Stimulated activated naive B cell treated with anti-CD40 and anti-IgM and Interleukin-4, amounts not matched to agents 10 μg/mL and 1 μg/mL and 100 μg/mL, for 72 hours (primary cell): ENCODE measurements at regions not wholly inside any gene's neighbourhood (a gene's known extent, or its start where the extent isn't known, plus 50 kb on each side); places are given as distances from the start of the nearest gene placed in this dataset.

Experiments used
- ATAC-seq, 2 donors: fragments of 150-1000 bp; cut with Tn5 transposase; replicated peaks; 2 replicates each; pipeline ENCODE4 v1.10.0; 2021; ENCODE audit warnings: moderate library complexity in 1 of 2
- DNase-seq: peaks from one replicate; pipeline ENCODE4 v3.0.0; 2021
- H3K27ac Mint-ChIP-seq: one replicate; pipeline ENCODE4 v1.8.0; 2022; ENCODE audit warnings: mild to moderate bottlenecking, mixed read lengths
- H3K27me3 Mint-ChIP-seq, 2 donors: one replicate each; pipeline ENCODE4 v1.8.0; 2022; ENCODE audit warnings: mixed read lengths in 2 of 2
- H3K36me3 Mint-ChIP-seq, 2 donors: one replicate each; pipeline ENCODE4 v1.8.0; 2022; ENCODE audit warnings: mixed read lengths in 2 of 2, mild to moderate bottlenecking in 1 of 2
- H3K4me1 Mint-ChIP-seq, 2 donors: one replicate each; pipeline ENCODE4 v1.8.0; 2022; ENCODE audit warnings: mixed read lengths in 2 of 2, mild to moderate bottlenecking in 1 of 2
- H3K4me3 Mint-ChIP-seq, 2 donors: one replicate each; pipeline ENCODE4 v1.8.0; 2022; ENCODE audit warnings: mild to moderate bottlenecking in 2 of 2, mixed read lengths in 2 of 2, moderate library complexity in 1 of 2
- H3K9me3 Mint-ChIP-seq, 2 donors: one replicate each; pipeline ENCODE4 v1.8.0; 2022; ENCODE audit warnings: mixed read lengths in 2 of 2, mild to moderate bottlenecking in 1 of 2

DNA sequence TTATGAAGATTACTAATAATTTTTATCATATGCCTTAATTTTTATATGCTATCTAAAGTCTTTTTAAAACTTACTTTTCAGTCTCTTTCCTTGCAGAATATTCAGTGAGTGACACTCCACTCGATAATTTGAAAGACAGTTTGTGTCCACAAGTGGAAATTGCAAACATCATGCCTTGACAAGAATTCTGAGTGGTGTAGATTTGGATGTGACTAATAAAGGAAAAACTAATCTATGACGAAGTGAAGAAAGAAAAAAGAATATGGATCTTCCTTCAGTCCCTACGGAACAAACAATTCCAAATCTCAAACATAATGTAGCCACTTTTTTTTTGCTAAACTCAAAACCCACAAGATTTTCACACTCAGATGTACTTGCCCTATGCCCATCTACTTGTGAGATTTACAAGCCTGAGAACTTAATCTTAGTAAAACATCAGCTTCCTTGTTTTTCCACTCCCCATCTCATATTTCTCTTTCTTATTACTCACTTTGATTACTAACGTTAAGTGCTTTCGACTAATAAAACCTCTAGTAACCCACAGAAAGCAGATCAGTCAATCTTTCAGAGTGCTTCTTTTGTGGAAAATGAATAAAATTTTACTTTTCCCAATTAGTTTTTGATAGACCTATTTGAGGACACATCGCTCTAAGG is 1155.8 kb downstream of the GRIK2 start:
- no peaks in the 10 kb centered on the region for H3K36me3 Mint-ChIP-seq
- DNase-seq (no peak), ATAC-seq (no peak)
- H3K27ac Mint-ChIP-seq: no peak overlapping the region
- H3K4me1 Mint-ChIP-seq: no peaks in the 10 kb centered on the region
- no peak overlapping the region for H3K4me3 Mint-ChIP-seq
- H3K27me3 Mint-ChIP-seq: no peaks in the 10 kb centered on the region
- H3K9me3 Mint-ChIP-seq: peaks cover 0 to 1% of the 10 kb centered on the region in 2 donors

DNA sequence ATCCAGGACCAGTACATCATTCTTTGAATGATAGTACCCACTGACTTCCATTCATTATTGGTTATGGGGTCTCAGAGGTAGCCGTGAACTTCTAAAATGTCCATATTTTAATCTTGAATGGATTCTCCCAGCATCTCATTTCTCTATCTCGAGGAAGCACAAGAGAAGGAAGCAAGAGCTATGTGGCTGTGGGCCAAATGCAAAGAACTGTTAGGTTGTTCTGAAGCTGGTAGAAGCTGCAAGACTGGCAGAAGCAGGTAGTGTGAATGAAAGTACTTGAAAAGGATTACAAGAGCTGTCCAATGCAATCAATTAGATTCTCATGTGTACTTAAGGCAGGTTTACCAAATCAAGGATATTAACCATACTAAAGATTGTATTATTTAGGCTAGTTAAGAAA is 1131.8 kb downstream of the GRIK2 start:
- no peaks in the 10 kb centered on the region for H3K36me3 Mint-ChIP-seq
- H3K4me3 Mint-ChIP-seq: no peak overlapping the region
- no peak overlapping the region for H3K27ac Mint-ChIP-seq
- no peaks in the 10 kb centered on the region for H3K9me3 Mint-ChIP-seq
- H3K27me3 Mint-ChIP-seq: no peaks in the 10 kb centered on the region
- ATAC-seq (no peak), DNase-seq (no peak)
- no peaks in the 10 kb centered on the region for H3K4me1 Mint-ChIP-seq

DNA sequence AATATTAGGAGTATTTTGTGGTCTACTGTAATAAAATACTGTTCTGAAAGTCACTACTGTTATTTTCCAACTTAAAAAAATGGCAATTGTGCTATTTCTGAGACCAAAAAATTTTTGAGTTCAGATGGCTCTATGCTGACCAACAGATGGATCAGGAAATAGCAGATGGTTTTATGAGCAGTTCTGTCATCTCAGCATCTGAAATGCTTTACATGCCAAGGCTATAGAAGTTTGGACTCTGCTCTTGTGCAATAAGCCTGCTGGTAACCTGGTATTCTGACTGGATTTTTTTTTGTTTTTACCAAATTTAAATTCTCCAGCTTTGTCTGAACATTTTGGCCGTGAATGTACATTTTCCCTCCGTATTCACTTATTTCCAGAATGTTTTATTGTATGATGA is 1127.5 kb downstream of the GRIK2 start:
- DNase-seq: no peak
- no peak for ATAC-seq
- Mint-ChIP-seq H3K4me1 (no peaks in the 10 kb centered on the region), H3K4me3 (no peak overlapping the region), H3K9me3 (no peaks in the 10 kb centered on the region), H3K36me3 (no peaks in the 10 kb centered on the region), H3K27me3 (no peaks in the 10 kb centered on the region), H3K27ac (no peak overlapping the region)

DNA sequence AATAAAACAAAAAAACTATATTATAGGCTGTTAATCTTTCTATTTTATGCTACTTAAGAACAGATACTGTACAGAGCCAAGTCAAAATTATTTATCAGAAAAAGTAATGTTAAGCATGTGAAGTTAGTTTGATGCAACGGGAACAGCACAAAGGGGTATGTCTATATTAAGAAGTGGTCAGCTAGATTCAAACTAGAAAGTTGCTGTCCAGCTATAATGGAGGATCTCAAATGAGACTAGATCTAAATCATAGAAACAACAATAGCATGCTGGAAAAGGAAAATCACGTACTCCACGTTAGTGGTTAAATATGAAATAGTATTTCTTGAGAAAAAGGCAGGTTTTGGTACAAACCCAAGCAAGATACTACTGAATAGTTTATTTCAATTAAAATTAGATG is 1124.0 kb downstream of the GRIK2 start:
- no peak overlapping the region for H3K4me3 Mint-ChIP-seq
- H3K27me3 Mint-ChIP-seq: no peaks in the 10 kb centered on the region
- H3K36me3 Mint-ChIP-seq: no peaks in the 10 kb centered on the region
- no peak for ATAC-seq
- H3K27ac Mint-ChIP-seq: no peak overlapping the region
- no peaks in the 10 kb centered on the region for H3K9me3 Mint-ChIP-seq
- no peak for DNase-seq
- H3K4me1 Mint-ChIP-seq: no peaks in the 10 kb centered on the region

DNA sequence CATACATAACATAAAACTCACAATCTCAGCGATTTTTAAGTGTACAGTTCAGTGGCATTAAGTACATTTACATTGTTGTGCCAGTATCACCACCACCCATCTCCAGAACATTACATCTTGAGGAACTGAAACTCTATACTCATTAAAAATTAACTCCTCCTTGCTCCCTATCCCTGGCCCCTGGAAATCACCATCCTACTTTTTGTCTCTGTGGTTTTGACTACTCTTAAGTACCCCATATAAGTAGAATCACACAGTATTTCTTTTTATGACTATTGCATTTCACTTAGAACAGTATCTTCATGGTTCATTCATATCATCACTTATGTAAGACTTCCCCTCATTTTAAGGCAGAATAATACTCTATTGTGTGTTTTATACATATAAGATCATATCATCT is 1108.1 kb downstream of the GRIK2 start:
- Mint-ChIP-seq H3K36me3 (no peaks in the 10 kb centered on the region), H3K4me3 (no peak overlapping the region), H3K9me3 (peaks cover 8 to 14% of the 10 kb centered on the region in 2 donors), H3K27me3 (no peaks in the 10 kb centered on the region), H3K4me1 (no peaks in the 10 kb centered on the region), H3K27ac (no peak overlapping the region)
- no peak for DNase-seq
- no peak for ATAC-seq

DNA sequence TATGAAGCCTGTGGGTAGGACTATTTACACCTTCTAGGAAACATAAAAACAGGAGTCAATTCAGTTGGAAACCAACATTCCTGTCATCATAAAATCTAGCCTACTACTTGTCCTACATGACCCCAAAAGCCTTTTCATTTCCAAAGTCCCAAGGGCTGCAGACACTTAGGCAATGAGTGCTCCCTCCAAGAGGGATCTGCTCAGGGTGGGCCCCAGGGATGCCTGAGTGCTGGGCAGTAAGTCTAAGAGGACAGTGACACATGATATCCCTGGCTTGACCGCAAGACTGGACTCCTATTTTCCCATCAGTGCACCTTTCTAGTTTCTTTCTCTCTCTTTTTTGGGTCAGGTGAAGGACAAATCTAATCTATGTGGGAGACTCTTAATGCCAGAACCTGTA is 1101.3 kb downstream of the GRIK2 start:
- no peaks in the 10 kb centered on the region for H3K4me1 Mint-ChIP-seq
- peaks cover 5 to 7% of the 10 kb centered on the region in 2 donors for H3K9me3 Mint-ChIP-seq
- no peaks in the 10 kb centered on the region for H3K36me3 Mint-ChIP-seq
- no peak overlapping the region for H3K4me3 Mint-ChIP-seq
- H3K27me3 Mint-ChIP-seq: no peaks in the 10 kb centered on the region
- DNase-seq: no peak
- no peak for ATAC-seq
- no peak overlapping the region for H3K27ac Mint-ChIP-seq

DNA sequence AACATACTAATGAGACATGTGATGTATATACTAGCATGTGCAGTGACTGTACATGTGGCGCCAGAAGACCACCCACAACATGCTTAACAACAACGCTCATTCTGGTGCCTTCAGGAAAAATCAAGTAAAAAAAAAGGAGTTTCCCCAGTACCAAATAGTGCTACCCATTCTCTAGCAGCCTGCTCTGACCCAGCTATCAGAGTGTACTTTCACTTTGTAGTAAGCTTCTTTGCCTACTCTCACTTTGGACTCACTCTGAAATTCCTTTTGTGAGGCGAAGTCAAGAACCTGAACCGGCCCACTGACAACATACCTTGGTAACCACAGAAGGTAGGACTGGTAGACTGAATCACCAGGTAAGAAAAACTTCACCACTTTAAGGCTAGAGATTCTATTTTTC is 1100.0 kb downstream of the GRIK2 start:
- no peak overlapping the region for H3K27ac Mint-ChIP-seq
- H3K9me3 Mint-ChIP-seq: peaks cover 6 to 9% of the 10 kb centered on the region in 2 donors
- H3K4me1 Mint-ChIP-seq: no peaks in the 10 kb centered on the region
- H3K4me3 Mint-ChIP-seq: no peak overlapping the region
- no peaks in the 10 kb centered on the region for H3K27me3 Mint-ChIP-seq
- no peak for DNase-seq
- ATAC-seq: no peak
- no peaks in the 10 kb centered on the region for H3K36me3 Mint-ChIP-seq

DNA sequence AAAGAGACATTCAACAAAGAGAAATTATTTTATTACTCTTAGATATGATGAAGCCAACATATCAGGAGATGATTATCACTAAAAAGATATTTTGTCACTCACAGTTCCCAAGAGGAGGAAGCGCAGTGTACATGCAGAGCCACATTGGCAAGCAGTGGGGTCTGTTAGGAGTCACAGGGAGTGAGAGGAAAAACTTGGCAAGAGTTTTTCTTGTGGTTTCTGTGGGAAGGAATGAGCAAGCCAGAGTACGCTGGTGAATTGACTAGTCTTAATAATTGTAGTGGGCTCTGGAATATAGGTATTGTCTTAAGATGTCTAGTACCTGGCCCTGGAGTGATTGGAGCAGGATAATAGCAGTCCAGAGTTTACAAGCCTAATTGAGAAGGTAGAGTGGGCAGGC is 1095.2 kb downstream of the GRIK2 start:
- H3K27me3 Mint-ChIP-seq: no peaks in the 10 kb centered on the region
- H3K27ac Mint-ChIP-seq: no peak overlapping the region
- no peak overlapping the region for H3K4me3 Mint-ChIP-seq
- no peaks in the 10 kb centered on the region for H3K4me1 Mint-ChIP-seq
- no peaks in the 10 kb centered on the region for H3K36me3 Mint-ChIP-seq
- peaks cover 0 to 7% of the 10 kb centered on the region in 2 donors for H3K9me3 Mint-ChIP-seq
- DNase-seq (no peak), ATAC-seq (no peak)

DNA sequence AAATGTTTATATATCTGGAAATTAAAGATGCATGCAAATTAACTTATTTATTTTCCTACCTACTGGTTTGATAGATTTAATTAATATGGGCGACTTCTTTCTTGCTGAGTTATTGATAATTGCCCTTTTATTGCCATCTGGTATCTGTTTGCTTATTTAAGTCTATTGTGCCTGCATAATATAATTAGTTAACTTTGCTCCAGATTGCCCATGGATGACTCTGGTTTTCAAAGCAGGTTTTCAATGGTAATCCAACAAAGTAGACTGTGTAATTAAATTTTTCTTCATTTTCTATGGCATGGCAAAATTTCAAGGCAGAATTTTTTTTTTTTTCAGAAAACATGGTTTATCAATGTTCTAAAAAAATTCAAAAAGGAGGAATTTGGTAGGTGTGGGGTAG is 1092.0 kb downstream of the GRIK2 start:
- no peak for DNase-seq
- Mint-ChIP-seq H3K4me1 (no peaks in the 10 kb centered on the region), H3K9me3 (peaks cover 0 to 7% of the 10 kb centered on the region in 2 donors)

DNA sequence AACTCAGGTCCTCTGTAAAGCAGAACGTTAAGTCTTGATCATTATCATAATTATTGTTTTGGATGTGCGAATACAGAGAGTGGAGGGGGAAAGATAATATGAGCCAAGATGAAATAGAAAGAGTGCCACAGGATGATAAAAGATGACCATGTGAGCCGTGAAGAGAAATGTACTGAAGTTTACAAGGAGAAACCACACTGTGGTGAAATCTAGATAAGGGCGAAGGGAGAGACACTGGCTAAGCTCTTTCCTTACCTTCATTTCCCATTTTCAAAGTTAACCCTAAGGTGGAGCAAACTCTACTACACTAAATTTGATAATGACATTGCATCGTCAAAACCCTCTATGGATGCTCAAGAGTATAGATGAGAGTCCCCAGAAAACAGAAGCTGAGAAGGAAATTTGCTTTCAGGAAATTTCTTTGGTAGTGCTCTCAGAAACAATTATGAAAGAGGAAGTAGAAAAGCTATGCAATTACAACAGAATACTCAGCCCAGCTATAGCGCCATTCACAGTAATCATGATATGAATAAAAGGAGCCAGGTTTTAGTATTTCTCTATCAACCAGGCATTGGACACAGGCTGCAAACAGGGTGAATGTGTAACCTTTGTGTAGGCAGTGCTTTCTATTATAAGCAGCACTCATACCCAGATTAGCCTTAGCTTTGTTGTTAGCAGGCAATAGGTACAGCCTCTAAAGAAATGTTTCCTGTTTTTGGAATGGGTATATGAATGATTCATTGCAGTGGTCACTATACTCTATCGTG is 1080.7 kb downstream of the GRIK2 start:
- no peaks in the 10 kb centered on the region for H3K4me1 Mint-ChIP-seq
- no peaks in the 10 kb centered on the region for H3K36me3 Mint-ChIP-seq
- DNase-seq: no peak
- H3K27me3 Mint-ChIP-seq: no peaks in the 10 kb centered on the region
- no peak overlapping the region for H3K27ac Mint-ChIP-seq
- peaks cover 0 to 6% of the 10 kb centered on the region in 2 donors for H3K9me3 Mint-ChIP-seq
- peak in 1 of 2 donors; percentile 20 for ATAC-seq
- no peak overlapping the region for H3K4me3 Mint-ChIP-seq

More for the DNA sequence above, 1092.0 kb downstream of the GRIK2 start:
- ATAC-seq: no peak
- H3K4me3 Mint-ChIP-seq: no peak overlapping the region
- no peaks in the 10 kb centered on the region for H3K27me3 Mint-ChIP-seq
- no peaks in the 10 kb centered on the region for H3K36me3 Mint-ChIP-seq
- H3K27ac Mint-ChIP-seq: no peak overlapping the region

DNA sequence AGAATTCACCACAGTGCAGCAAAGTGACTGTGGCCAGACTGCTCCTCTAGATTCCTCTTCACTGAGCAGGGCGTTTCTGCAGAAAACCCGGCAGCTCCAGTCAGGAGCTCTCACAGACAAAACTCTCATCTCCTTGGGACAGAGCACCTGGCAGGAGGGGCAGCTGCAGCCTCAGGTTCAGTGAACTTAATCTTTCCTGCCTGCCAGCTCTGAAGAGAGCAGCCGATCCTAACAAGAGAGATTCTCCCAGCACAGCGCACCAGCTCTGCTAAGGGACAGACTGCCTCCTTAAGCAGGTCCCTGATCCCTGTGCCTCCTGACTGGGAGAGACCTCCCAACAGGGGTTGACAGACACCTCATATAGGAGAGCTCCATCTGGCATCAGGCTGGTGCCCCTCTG is 1065.5 kb downstream of the GRIK2 start:
- Mint-ChIP-seq H3K4me3 (no peak overlapping the region), H3K36me3 (no peaks in the 10 kb centered on the region), H3K27ac (no peak overlapping the region), H3K4me1 (no peaks in the 10 kb centered on the region), H3K27me3 (no peaks in the 10 kb centered on the region), H3K9me3 (peaks cover 1 to 7% of the 10 kb centered on the region in 2 donors)
- DNase-seq (no peak), ATAC-seq (no peak)

DNA sequence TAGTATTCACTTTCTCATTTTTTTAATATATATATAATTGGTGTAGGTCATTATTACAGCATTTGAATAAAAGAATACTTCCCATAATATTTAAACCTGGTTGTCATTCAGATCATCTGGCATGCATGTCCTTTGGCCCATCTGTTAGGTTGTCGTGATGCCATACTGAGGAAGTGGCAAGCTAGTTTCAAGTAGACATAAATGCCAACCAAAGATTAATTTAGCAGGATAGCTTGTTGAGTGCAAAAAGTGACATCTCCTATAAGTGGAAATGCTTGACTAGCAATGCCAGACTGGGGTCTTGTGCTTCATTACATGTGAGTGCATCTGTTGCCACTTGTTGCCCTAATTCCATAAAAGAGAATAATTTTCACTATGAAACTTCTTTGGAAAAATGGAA is 1044.7 kb downstream of the GRIK2 start:
- H3K27me3 Mint-ChIP-seq: no peaks in the 10 kb centered on the region
- H3K4me1 Mint-ChIP-seq: no peaks in the 10 kb centered on the region
- no peaks in the 10 kb centered on the region for H3K9me3 Mint-ChIP-seq
- H3K36me3 Mint-ChIP-seq: no peaks in the 10 kb centered on the region
- no peak overlapping the region for H3K4me3 Mint-ChIP-seq
- ATAC-seq (no peak), DNase-seq (no peak)
- no peak overlapping the region for H3K27ac Mint-ChIP-seq

DNA sequence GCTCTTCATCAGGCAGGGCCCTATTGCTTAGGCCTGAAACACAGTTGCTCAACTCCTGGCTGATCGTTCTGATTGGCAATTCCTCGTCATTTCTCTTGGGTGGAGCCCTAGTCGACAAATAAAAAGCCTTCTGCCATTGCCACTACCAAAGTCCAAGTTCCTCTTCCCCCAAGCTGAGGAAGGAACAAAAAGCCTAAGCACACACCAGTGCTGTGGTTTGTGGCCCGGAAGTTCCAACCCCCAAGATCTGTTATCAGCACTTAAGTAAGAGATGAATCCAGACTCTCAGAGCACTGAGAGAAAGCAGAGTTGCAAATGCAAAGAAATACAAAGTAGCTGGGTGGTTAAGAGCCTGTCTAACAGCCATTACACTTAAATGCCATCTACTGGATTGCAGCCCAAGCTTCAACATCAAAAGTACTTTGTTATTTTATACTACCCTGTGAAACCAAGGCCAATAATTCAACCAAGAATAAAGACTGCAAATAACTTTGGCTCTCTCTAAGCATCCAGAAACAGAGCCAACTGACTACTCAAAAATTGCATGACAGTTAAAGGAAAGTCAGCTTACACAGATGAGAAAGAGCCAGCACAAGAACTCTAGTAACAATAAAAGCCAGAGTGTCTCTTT is 1024.0 kb downstream of the GRIK2 start:
- Mint-ChIP-seq H3K27ac (no peak overlapping the region), H3K36me3 (no peaks in the 10 kb centered on the region), H3K27me3 (no peaks in the 10 kb centered on the region), H3K4me3 (no peak overlapping the region), H3K9me3 (peaks cover 0 to 2% of the 10 kb centered on the region in 2 donors), H3K4me1 (no peaks in the 10 kb centered on the region)
- no peak for DNase-seq
- ATAC-seq: no peak

DNA sequence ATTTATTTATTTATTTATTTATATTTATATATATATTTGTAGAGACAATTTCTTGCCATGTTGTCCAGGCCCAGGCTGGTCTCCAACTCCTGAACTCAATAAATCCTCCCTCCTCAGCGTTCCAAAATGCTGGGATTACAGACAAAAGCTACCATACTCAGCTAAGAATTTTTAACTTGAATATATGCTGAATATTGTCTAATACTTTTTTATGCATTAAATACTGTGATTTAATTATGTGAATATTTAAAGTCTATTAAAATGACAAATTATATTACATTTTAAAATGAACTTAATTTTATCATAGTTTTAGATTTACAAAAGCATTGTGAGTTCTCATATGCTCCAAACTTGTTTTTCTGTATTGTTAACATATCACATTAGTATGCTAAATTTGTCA is 1022.4 kb downstream of the GRIK2 start:
- no peaks in the 10 kb centered on the region for H3K9me3 Mint-ChIP-seq
- no peak overlapping the region for H3K27ac Mint-ChIP-seq
- H3K36me3 Mint-ChIP-seq: no peaks in the 10 kb centered on the region
- no peaks in the 10 kb centered on the region for H3K4me1 Mint-ChIP-seq
- no peaks in the 10 kb centered on the region for H3K27me3 Mint-ChIP-seq
- H3K4me3 Mint-ChIP-seq: no peak overlapping the region
- DNase-seq (no peak), ATAC-seq (no peak)

DNA sequence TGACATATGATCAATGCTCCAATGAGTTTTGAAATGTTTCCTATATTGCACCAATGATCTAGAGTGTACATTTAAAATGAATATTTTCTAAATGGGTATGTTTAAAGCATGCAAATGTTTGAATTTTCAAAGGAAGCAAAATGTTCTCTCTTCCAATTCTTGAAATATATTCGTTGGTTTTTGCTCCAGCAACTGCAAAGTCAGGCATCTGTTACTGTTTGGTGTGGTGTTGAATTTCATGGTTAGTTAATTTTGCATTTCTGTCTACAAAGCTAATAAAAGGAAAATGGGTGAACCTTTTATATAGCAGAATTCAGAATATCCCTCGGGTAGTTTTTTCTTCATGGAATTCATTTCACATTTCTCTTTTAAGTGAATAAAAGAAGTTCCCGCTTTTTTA is 1018.3 kb downstream of the GRIK2 start:
- no peak for ATAC-seq

More for the DNA sequence above, 1018.3 kb downstream of the GRIK2 start:
- H3K36me3 Mint-ChIP-seq: no peaks in the 10 kb centered on the region
- no peaks in the 10 kb centered on the region for H3K27me3 Mint-ChIP-seq
- peaks cover 0 to 1% of the 10 kb centered on the region in 2 donors for H3K9me3 Mint-ChIP-seq
- no peak overlapping the region for H3K27ac Mint-ChIP-seq
- H3K4me3 Mint-ChIP-seq: no peak overlapping the region
- H3K4me1 Mint-ChIP-seq: no peaks in the 10 kb centered on the region
- DNase-seq: no peak
